ENCODE measurements at regions not wholly inside any gene's neighbourhood (a gene's known extent, or its start where the extent isn't known, plus 50 kb on each side); places are given as distances from the start of the nearest gene placed in this dataset.

GRCh38 chr22:25514436-25515180 is 49.9 kb upstream of the GRK3 start:
- DNase-seq: no peak
- WGBS, 2 donors: 85 to 89% methylated on average over 13 of the region's 13 CpGs
- no peaks in the 10 kb centered on the region for H3K4me1 ChIP-seq
- no peaks in the 10 kb centered on the region for H3K27me3 ChIP-seq
- no peaks in the 10 kb centered on the region for H3K36me3 ChIP-seq (ENCODE audit: low read depth, missing control alignments)
- no peak for TF ChIP-seq CTCF (IDR thresholded peaks at IDR 0.05)
- no peak for TF ChIP-seq POLR2A (IDR thresholded peaks at IDR 0.05)
- no peak overlapping the region for H3K27ac ChIP-seq
- intact Hi-C loops (cut with DNase I; ENCODE audit: low total_unique reads): no loop called here
- H3K9me3 ChIP-seq: no peaks in the 10 kb centered on the region
- no peak overlapping the region for H3K4me3 ChIP-seq

Small RNA genes lying in the stretch of these regions (microRNA-seq; reads per million reads assigned to microRNA genes)
- gene MIR6817 (ENCODE audit: borderline number of aligned reads in 2 of 2, borderline replicate concordance in 1 of 2): 0 reads per million in 2 donors

Small RNA genes lying in the stretch of these regions (small RNA-seq; reads per million reads assigned to genes)
- gene IGLL3P (0 reads per million in 2 donors), gene MIR6817 (0 reads per million in 2 donors)
